Loucy (cell line): ENCODE measurements at regions not wholly inside any gene's neighbourhood (a gene's known extent, or its start where the extent isn't known, plus 50 kb on each side); places are given as distances from the start of the nearest gene placed in this dataset.

Experiments
- H2AFZ ChIP-seq: fragments of 200-600 bp; sonication (generic); 2 replicates; pipeline ENCODE4 v1.6.0; 2016; ENCODE audit warnings: antibody characterized with exemption, mild to moderate bottlenecking, low read length, moderate library complexity
- H3F3A ChIP-seq: fragments of 200-600 bp; 2 replicates; pipeline ENCODE4 v1.6.0; 2016; ENCODE audit warnings: antibody characterized with exemption, low read depth, mild to moderate bottlenecking
- H3K27me3 ChIP-seq: fragments of 200-600 bp; sonication (generic); 2 replicates; pipeline ENCODE4 v1.6.1; 2014; ENCODE audit warnings: low read length, mild to moderate bottlenecking; ENCODE audit not compliant: insufficient read depth, poor library complexity, severe bottlenecking
- H3K36me3 ChIP-seq: fragments of 200-600 bp; sonication (generic); 2 replicates; pipeline ENCODE4 v1.6.1; 2016; ENCODE audit warnings: low read length; ENCODE audit not compliant: insufficient read depth
- H3K4me1 ChIP-seq: fragments of 200-600 bp; sonication (generic); 2 replicates; pipeline ENCODE4 v1.5.1; 2014; ENCODE audit warnings: low read length, mild to moderate bottlenecking; ENCODE audit not compliant: insufficient read depth, poor library complexity, severe bottlenecking
- H3K4me2 ChIP-seq: fragments of 200-600 bp; sonication (generic); 2 replicates; pipeline ENCODE4 v1.6.0; 2014; ENCODE audit warnings: antibody characterized with exemption, low read length, low read depth, mild to moderate bottlenecking; ENCODE audit not compliant: poor library complexity, severe bottlenecking
- H3K4me3 ChIP-seq: fragments of 200-600 bp; sonication (generic); 2 replicates; pipeline ENCODE4 v1.5.1; 2014; ENCODE audit warnings: low read length, mild to moderate bottlenecking, mixed read lengths; ENCODE audit not compliant: poor library complexity, severe bottlenecking
- H3K79me2 ChIP-seq: fragments of 200-600 bp; sonication (generic); 2 replicates; pipeline ENCODE4 v1.6.1; 2014; ENCODE audit warnings: low read length; ENCODE audit not compliant: insufficient read depth
- H3K9ac ChIP-seq: fragments of 200-600 bp; sonication (generic); 2 replicates; pipeline ENCODE4 v1.6.0; 2014; ENCODE audit warnings: mild to moderate bottlenecking, low read depth, low read length, moderate library complexity; ENCODE audit not compliant: poor library complexity, severe bottlenecking
- H3K9me2 ChIP-seq: fragments of 200-600 bp; sonication (generic); replicated peaks from 2 replicates; pipeline ENCODE4 v1.6.1; 2016; ENCODE audit warnings: low read depth, low read length, mixed read lengths
- H3K9me3 ChIP-seq: fragments of 200-600 bp; sonication (generic); 2 replicates; pipeline ENCODE4 v1.6.1; 2014; ENCODE audit warnings: mild to moderate bottlenecking, antibody characterized with exemption, low read length, low read depth; ENCODE audit not compliant: insufficient read depth
- H4K20me1 ChIP-seq: fragments of 200-600 bp; sonication (generic); 2 replicates; pipeline ENCODE4 v1.6.0; 2014; ENCODE audit warnings: antibody characterized with exemption, low read length, mild to moderate bottlenecking; ENCODE audit not compliant: insufficient read depth, poor library complexity, severe bottlenecking
- EZH2phosphoT487 ChIP-seq: fragments of 200-600 bp; IDR thresholded peaks from 2 replicates; pipeline ENCODE4 v1.6.1; 2018; ENCODE audit warnings: antibody characterized with exemption, mild to moderate bottlenecking, moderate library complexity, borderline replicate concordance
- TF ChIP-seq, protein P1 (sequence below): fragments of 200-600 bp; sonication (generic); conservative IDR thresholded peaks from 2 replicates; pipeline ENCODE4 v1.5.1; 2014; ENCODE audit warnings: mild to moderate bottlenecking, antibody characterized with exemption, low read length

DNA sequence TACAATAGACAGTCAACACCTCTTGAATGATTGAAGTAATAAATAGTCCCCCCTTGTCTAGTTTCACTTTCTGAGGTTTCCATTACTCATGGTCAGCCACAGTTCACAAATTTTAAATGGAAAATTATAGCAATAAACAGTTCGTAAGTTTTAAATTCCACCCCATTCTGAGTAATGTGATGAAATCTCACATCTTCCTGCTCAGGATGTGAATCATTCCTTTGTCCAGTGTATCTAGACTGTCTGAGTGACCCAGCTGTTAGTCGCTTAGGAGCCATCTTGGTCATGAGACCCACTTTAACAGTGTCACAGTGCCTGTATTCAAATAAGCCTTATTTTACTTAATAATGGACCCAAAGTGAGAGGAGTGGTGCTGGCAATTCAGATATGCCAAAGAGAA lies 311.6 kb upstream of the PRR16 start:
- Histone ChIP-seq H4K20me1 (no peaks in the 10 kb centered on the region), H3K9ac (no peak overlapping the region), H3K4me3 (no peak overlapping the region), H3K27me3 (no peaks in the 10 kb centered on the region), H3F3A (no peaks in the 10 kb centered on the region), H2AFZ (no peak overlapping the region), H3K9me3 (no peaks in the 10 kb centered on the region), H3K9me2 (no peaks in the 10 kb centered on the region), H3K4me1 (no peaks in the 10 kb centered on the region), H3K36me3 (no peaks in the 10 kb centered on the region), H3K79me2 (no peaks in the 10 kb centered on the region), H3K4me2 (no peak overlapping the region)
- TF ChIP-seq EZH2phosphoT487 = no peak
- TF ChIP-seq, protein P1, sequence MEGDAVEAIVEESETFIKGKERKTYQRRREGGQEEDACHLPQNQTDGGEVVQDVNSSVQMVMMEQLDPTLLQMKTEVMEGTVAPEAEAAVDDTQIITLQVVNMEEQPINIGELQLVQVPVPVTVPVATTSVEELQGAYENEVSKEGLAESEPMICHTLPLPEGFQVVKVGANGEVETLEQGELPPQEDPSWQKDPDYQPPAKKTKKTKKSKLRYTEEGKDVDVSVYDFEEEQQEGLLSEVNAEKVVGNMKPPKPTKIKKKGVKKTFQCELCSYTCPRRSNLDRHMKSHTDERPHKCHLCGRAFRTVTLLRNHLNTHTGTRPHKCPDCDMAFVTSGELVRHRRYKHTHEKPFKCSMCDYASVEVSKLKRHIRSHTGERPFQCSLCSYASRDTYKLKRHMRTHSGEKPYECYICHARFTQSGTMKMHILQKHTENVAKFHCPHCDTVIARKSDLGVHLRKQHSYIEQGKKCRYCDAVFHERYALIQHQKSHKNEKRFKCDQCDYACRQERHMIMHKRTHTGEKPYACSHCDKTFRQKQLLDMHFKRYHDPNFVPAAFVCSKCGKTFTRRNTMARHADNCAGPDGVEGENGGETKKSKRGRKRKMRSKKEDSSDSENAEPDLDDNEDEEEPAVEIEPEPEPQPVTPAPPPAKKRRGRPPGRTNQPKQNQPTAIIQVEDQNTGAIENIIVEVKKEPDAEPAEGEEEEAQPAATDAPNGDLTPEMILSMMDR = no peak

- H3F3A ChIP-seq = no peaks in the 10 kb centered on the region
- H3K9ac ChIP-seq = no peak overlapping the region
- H3K4me3 ChIP-seq = no peak overlapping the region
- no peaks in the 10 kb centered on the region for H3K4me1 ChIP-seq
- no peaks in the 10 kb centered on the region for H3K27me3 ChIP-seq
- no peaks in the 10 kb centered on the region for H4K20me1 ChIP-seq
- H3K4me2 ChIP-seq = no peak overlapping the region
- H3K36me3 ChIP-seq = no peaks in the 10 kb centered on the region
- no peak overlapping the region for H2AFZ ChIP-seq
- H3K79me2 ChIP-seq = no peaks in the 10 kb centered on the region
- no peaks in the 10 kb centered on the region for H3K9me3 ChIP-seq
- TF ChIP-seq, protein P1 = no peak
- TF ChIP-seq EZH2phosphoT487 = no peak
- H3K9me2 ChIP-seq = no peaks in the 10 kb centered on the region
Measured at GRCh38 chr5:120152931-120153330, 311.2 kb upstream of the PRR16 start.

GRCh38 chr5:120153551-120153950 lies 310.5 kb upstream of the PRR16 start:
- Histone ChIP-seq H3F3A (no peaks in the 10 kb centered on the region), H3K27me3 (no peaks in the 10 kb centered on the region), H3K36me3 (no peaks in the 10 kb centered on the region), H3K9me2 (no peaks in the 10 kb centered on the region), H3K9ac (no peak overlapping the region), H3K9me3 (no peaks in the 10 kb centered on the region), H3K79me2 (no peaks in the 10 kb centered on the region), H3K4me1 (no peaks in the 10 kb centered on the region), H4K20me1 (no peaks in the 10 kb centered on the region), H3K4me3 (no peak overlapping the region), H2AFZ (no peak overlapping the region), H3K4me2 (no peak overlapping the region)
- TF ChIP-seq EZH2phosphoT487 = no peak
- TF ChIP-seq, protein P1 = no peak
